Activated B cell treated with CpG ODN at 0.5 μM for 24 hours (primary cell): ENCODE measurements at regions not wholly inside any gene's neighbourhood (a gene's known extent, or its start where the extent isn't known, plus 50 kb on each side); places are given as distances from the start of the nearest gene placed in this dataset.

Experiments
- ATAC-seq: fragments of 200-7000 bp; cut with Tn5 transposase; one replicate; pipeline ENCODE4 v1.10.0; 2021; ENCODE audit warnings: low read depth, mild to moderate bottlenecking, moderate library complexity
- CTCF ChIA-PET: fragments of 350-600 bp; sonication (Branson Sonifier 250); formaldehyde crosslinking; loops from one replicate; lab custom pipeline; 2021; ENCODE audit warnings: antibody characterized with exemption; lab: Charles Lee
- POLR2A ChIA-PET: fragments of 350-600 bp; sonication (Branson Sonifier 250); formaldehyde crosslinking; loops from one replicate; lab custom pipeline; 2021; ENCODE audit warnings: antibody characterized with exemption; lab: Charles Lee
- DNase-seq: peaks from one replicate; pipeline ENCODE4 v3.0.0; 2022
- H3K27ac Mint-ChIP-seq: one replicate; pipeline ENCODE4 v1.8.0; 2020; ENCODE audit warnings: mixed read lengths
- H3K27me3 Mint-ChIP-seq: one replicate; pipeline ENCODE4 v1.8.0; 2021; ENCODE audit warnings: mixed read lengths
- H3K36me3 Mint-ChIP-seq: one replicate; pipeline ENCODE4 v1.8.0; 2021; ENCODE audit warnings: low read depth, mixed read lengths
- H3K4me1 Mint-ChIP-seq: one replicate; pipeline ENCODE4 v1.8.0; 2021; ENCODE audit warnings: mixed read lengths
- H3K4me3 Mint-ChIP-seq: one replicate; pipeline ENCODE4 v1.8.0; 2020; ENCODE audit warnings: mild to moderate bottlenecking, mixed read lengths
- H3K9me3 Mint-ChIP-seq: one replicate; pipeline ENCODE4 v1.8.0; 2020; ENCODE audit warnings: mixed read lengths
- CTCF ChIP-seq: fragments of 200-600 bp; IDR thresholded peaks from one replicate; pipeline ENCODE4 v1.8.0; 2022; ENCODE audit warnings: antibody characterized with exemption, mild to moderate bottlenecking
- intact Hi-C: fragments of 100-400 bp; cut with micrococcal nuclease; formaldehyde crosslinking; loops from one replicate; pipeline ENCODE4 v1.15.1; 2024

GRCh38 chr5:145483212-145483611, 351.9 kb downstream of the PRELID2 start:
- intact Hi-C loops, result no loop called here
- ChIA-PET POLR2A (no interaction called here), CTCF (no interaction called here)
- no peak overlapping the region for H3K27ac Mint-ChIP-seq
- no peak for DNase-seq
- H3K36me3 Mint-ChIP-seq, result no peaks in the 10 kb centered on the region
- no peak for ATAC-seq
- no peaks in the 10 kb centered on the region for H3K27me3 Mint-ChIP-seq
- no peaks in the 10 kb centered on the region for H3K9me3 Mint-ChIP-seq
- no peak for TF ChIP-seq CTCF
- H3K4me3 Mint-ChIP-seq, result no peak overlapping the region
- H3K4me1 Mint-ChIP-seq, result no peaks in the 10 kb centered on the region

- DNase-seq (no peak), ATAC-seq (no peak)
- Mint-ChIP-seq H3K9me3 (no peaks in the 10 kb centered on the region), H3K36me3 (no peaks in the 10 kb centered on the region), H3K4me1 (no peaks in the 10 kb centered on the region), H3K4me3 (no peak overlapping the region), H3K27me3 (no peaks in the 10 kb centered on the region), H3K27ac (no peak overlapping the region)
- intact Hi-C loops, result no loop called here
- ChIA-PET POLR2A (no interaction called here), CTCF (no interaction called here)
- TF ChIP-seq CTCF, result no peak
These were observed 355.3 kb downstream of the PRELID2 start for GRCh38 chr5:145479857-145480256.

- ATAC-seq (no peak), DNase-seq (no peak)
- H3K4me3 Mint-ChIP-seq, result no peak overlapping the region
- no peak overlapping the region for H3K27ac Mint-ChIP-seq
- no peaks in the 10 kb centered on the region for H3K36me3 Mint-ChIP-seq
- ChIA-PET CTCF (no interaction called here), POLR2A (no interaction called here)
- no peaks in the 10 kb centered on the region for H3K4me1 Mint-ChIP-seq
- intact Hi-C loops, result no loop called here
- no peak for TF ChIP-seq CTCF
- H3K9me3 Mint-ChIP-seq, result no peaks in the 10 kb centered on the region
- no peaks in the 10 kb centered on the region for H3K27me3 Mint-ChIP-seq
These were observed 355.9 kb downstream of the PRELID2 start for GRCh38 chr5:145479271-145479670.

- no peaks in the 10 kb centered on the region for H3K4me1 Mint-ChIP-seq
- no peak for TF ChIP-seq CTCF
These were observed 356.5 kb downstream of the PRELID2 start for GRCh38 chr5:145478651-145479050.

GRCh38 chr5:145473042-145473642, 362.0 kb downstream of the PRELID2 start:
- ATAC-seq (no peak), DNase-seq (no peak)
- ChIA-PET POLR2A (no interaction called here), CTCF (no interaction called here)
- no peaks in the 10 kb centered on the region for H3K4me1 Mint-ChIP-seq
- no peaks in the 10 kb centered on the region for H3K9me3 Mint-ChIP-seq
- H3K27me3 Mint-ChIP-seq, result no peaks in the 10 kb centered on the region
- intact Hi-C loops, result no loop called here
- no peak overlapping the region for H3K4me3 Mint-ChIP-seq
- H3K27ac Mint-ChIP-seq, result no peak overlapping the region
- no peaks in the 10 kb centered on the region for H3K36me3 Mint-ChIP-seq
- TF ChIP-seq CTCF, result no peak

More at GRCh38 chr5:145478651-145479050, 356.5 kb downstream of the PRELID2 start:
- H3K9me3 Mint-ChIP-seq, result no peaks in the 10 kb centered on the region
- H3K4me3 Mint-ChIP-seq, result no peak overlapping the region
- no peaks in the 10 kb centered on the region for H3K36me3 Mint-ChIP-seq
- no peak for ATAC-seq
- intact Hi-C loops, result no loop called here
- H3K27ac Mint-ChIP-seq, result no peak overlapping the region
- H3K27me3 Mint-ChIP-seq, result no peaks in the 10 kb centered on the region
- no peak for DNase-seq
- POLR2A ChIA-PET, result no interaction called here
- CTCF ChIA-PET, result no interaction called here
